GM12865 (cell line): ENCODE measurements at regions not wholly inside any gene's neighbourhood (a gene's known extent, or its start where the extent isn't known, plus 50 kb on each side); places are given as distances from the start of the nearest gene placed in this dataset.

Source experiments
- DNase-seq: peaks from one replicate; pipeline ENCODE4 v3.0.0; 2010; ENCODE audit warnings: low read depth
- H3K4me3 ChIP-seq: 2 replicates; pipeline ENCODE4 v1.5.1; 2011; ENCODE audit warnings: mild to moderate bottlenecking, low read depth, low read length, control low read depth
- CTCF ChIP-seq: IDR thresholded peaks from 2 replicates; pipeline ENCODE4 v1.5.1; 2011; ENCODE audit warnings: low read length, control low read depth, low read depth, inconsistent platforms; ENCODE audit not compliant: insufficient read depth; ENCODE audit errors: missing control alignments

GRCh38 chr3:25000971-25001591 lies 427.0 kb upstream of the RARB start:
- no peak overlapping the region for H3K4me3 ChIP-seq
- no peak for TF ChIP-seq CTCF
- DNase-seq, result no peak

GRCh38 chr3:25002052-25002451 lies 426.0 kb upstream of the RARB start:
- H3K4me3 ChIP-seq, result no peak overlapping the region
- TF ChIP-seq CTCF, result no peak
- no peak for DNase-seq

- TF ChIP-seq CTCF, result no peak
- H3K4me3 ChIP-seq, result no peak overlapping the region
- DNase-seq, result peak; percentile 61
These were observed 419.9 kb upstream of the RARB start for GRCh38 chr3:25007974-25008658.

- no peak overlapping the region for H3K4me3 ChIP-seq
- no peak for TF ChIP-seq CTCF
- no peak for DNase-seq
These were observed 418.4 kb upstream of the RARB start for GRCh38 chr3:25009665-25010064.

GRCh38 chr3:25015599-25015998 lies 412.5 kb upstream of the RARB start:
- no peak for DNase-seq
- TF ChIP-seq CTCF, result no peak

GRCh38 chr3:25018909-25019308 lies 409.2 kb upstream of the RARB start:
- H3K4me3 ChIP-seq, result no peak overlapping the region
- no peak for TF ChIP-seq CTCF
- no peak for DNase-seq

More at GRCh38 chr3:25015599-25015998, 412.5 kb upstream of the RARB start:
- H3K4me3 ChIP-seq, result no peak overlapping the region
